ENCODE measurements at regions not wholly inside any gene's neighbourhood (a gene's known extent, or its start where the extent isn't known, plus 50 kb on each side); places are given as distances from the start of the nearest gene placed in this dataset.

DNA sequence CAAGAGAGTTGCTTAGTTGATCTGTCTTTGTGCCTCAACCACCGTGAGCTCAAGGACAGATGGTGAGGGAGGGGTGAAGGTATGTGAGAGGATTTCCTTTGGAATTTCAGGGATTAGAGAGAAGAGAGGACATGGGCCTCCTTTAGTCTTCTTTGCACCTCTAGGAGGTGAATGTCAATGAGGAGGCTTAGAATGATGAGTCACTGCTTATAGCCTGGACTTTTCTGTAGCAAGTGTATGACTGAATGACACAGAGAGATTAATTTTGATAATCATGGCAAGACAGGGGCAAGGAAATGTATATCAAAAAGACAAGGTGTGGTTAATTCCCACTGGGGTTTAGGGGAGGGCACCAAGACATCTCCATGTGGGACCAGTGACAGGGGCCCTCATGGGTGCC, 947.3 kb upstream of the TENM4 start:
- TF ChIP-seq, protein P1, sequence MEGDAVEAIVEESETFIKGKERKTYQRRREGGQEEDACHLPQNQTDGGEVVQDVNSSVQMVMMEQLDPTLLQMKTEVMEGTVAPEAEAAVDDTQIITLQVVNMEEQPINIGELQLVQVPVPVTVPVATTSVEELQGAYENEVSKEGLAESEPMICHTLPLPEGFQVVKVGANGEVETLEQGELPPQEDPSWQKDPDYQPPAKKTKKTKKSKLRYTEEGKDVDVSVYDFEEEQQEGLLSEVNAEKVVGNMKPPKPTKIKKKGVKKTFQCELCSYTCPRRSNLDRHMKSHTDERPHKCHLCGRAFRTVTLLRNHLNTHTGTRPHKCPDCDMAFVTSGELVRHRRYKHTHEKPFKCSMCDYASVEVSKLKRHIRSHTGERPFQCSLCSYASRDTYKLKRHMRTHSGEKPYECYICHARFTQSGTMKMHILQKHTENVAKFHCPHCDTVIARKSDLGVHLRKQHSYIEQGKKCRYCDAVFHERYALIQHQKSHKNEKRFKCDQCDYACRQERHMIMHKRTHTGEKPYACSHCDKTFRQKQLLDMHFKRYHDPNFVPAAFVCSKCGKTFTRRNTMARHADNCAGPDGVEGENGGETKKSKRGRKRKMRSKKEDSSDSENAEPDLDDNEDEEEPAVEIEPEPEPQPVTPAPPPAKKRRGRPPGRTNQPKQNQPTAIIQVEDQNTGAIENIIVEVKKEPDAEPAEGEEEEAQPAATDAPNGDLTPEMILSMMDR (IDR thresholded peaks at IDR 0.05), result no peak
- TF ChIP-seq POLR2A (IDR thresholded peaks at IDR 0.05), result no peak
